NT2/D1 (cell line): ENCODE measurements at regions not wholly inside any gene's neighbourhood (a gene's known extent, or its start where the extent isn't known, plus 50 kb on each side); places are given as distances from the start of the nearest gene placed in this dataset.

ENCODE experiments used
- SUZ12 ChIP-seq: IDR thresholded peaks from 2 replicates; pipeline ENCODE4 v1.6.1; 2011; ENCODE audit not compliant: insufficient read length, insufficient read depth; ENCODE audit errors: extremely low read depth
- YY1 ChIP-seq: IDR thresholded peaks from 2 replicates; pipeline ENCODE4 v1.6.1; 2011; ENCODE audit not compliant: insufficient read length, insufficient read depth
- ZNF274 ChIP-seq: IDR thresholded peaks from 2 replicates; pipeline ENCODE4 v1.6.1; 2011; ENCODE audit warnings: mild to moderate bottlenecking, low read depth, low read length

GRCh38 chr17:52740006-52740405 is 581.5 kb upstream of the CA10 start:
- TF ChIP-seq YY1: no peak
- no peak for TF ChIP-seq ZNF274
- TF ChIP-seq SUZ12: no peak
